BE2C (cell line): ENCODE measurements at regions not wholly inside any gene's neighbourhood (a gene's known extent, or its start where the extent isn't known, plus 50 kb on each side); places are given as distances from the start of the nearest gene placed in this dataset.
"Not testable (repeated sequence)": the region's sequence is repeated elsewhere in the genome, so short reads cannot be mapped to it uniquely, and the experiment has no call there.

Source experiments
- DNase-seq: peaks from one replicate; pipeline ENCODE4 v3.0.0-alpha.2; 2020
- H3K27me3 ChIP-seq: fragments of 250-450 bp; sonication (Bioruptor Pico); 2 replicates; pipeline ENCODE4 v1.5.1; 2020; ENCODE audit warnings: mild to moderate bottlenecking
- H3K36me3 ChIP-seq: fragments of 250-450 bp; sonication (Bioruptor Pico); 2 replicates; pipeline ENCODE4 v1.5.1; 2020; ENCODE audit warnings: mild to moderate bottlenecking
- H3K4me1 ChIP-seq: fragments of 250-450 bp; sonication (Bioruptor Pico); 2 replicates; pipeline ENCODE4 v1.5.1; 2020
- H3K4me3 ChIP-seq: 2 replicates; pipeline ENCODE4 v1.5.1; 2011; ENCODE audit warnings: low read depth, low read length
- H3K9me3 ChIP-seq: fragments of 250-450 bp; sonication (Bioruptor Pico); 2 replicates; pipeline ENCODE4 v1.5.1; 2020
- TF ChIP-seq, protein P1 (sequence below): IDR thresholded peaks from 2 replicates; pipeline ENCODE4 v1.5.1; 2012; ENCODE audit warnings: mild to moderate bottlenecking, low read depth, low read length

DNA sequence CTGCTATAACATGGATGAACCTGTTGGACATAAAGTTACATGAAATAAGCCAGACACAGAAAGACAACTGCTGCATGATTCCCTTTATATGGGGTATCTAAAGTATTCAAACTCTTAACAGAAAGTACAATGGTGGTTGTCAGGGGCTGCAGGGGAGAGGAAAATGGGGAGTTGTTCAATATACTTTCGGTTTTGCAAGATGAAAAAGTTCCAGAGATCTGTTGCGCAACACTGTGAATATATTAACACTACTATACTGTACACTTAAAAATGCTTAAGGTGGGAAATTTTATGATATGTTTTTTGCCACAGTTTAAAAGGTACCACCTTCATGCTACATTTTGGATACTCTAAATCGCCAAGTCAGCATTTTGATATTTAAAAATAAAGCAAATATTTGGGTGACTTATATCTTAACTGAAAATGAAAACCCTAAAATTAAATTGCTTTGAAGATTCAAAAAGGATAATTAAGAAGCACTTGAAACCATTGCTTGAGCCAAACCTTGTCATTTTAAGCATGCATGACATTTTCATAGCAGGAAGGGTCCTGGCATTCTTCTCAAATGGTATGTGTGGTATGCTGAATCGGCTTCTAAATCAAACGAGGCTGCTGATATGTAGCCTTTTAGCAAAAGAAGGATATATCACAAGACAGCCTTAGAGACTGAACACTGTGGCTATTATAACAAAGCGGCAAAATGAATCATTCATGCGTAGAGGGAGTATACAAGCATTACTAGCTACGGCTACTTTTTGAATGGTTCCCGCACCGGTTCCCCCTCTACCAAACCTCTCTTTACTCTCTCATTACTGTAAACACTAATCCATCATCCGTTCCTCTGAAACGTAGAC is 607.1 kb upstream of the DIPK2B start:
- Histone ChIP-seq H3K27me3 (no peaks in the 10 kb centered on the region), H3K9me3 (no peaks in the 10 kb centered on the region), H3K4me1 (no peaks in the 10 kb centered on the region), H3K4me3 (no peak overlapping the region), H3K36me3 (no peaks in the 10 kb centered on the region)
- DNase-seq = no peak
- TF ChIP-seq, protein P1, sequence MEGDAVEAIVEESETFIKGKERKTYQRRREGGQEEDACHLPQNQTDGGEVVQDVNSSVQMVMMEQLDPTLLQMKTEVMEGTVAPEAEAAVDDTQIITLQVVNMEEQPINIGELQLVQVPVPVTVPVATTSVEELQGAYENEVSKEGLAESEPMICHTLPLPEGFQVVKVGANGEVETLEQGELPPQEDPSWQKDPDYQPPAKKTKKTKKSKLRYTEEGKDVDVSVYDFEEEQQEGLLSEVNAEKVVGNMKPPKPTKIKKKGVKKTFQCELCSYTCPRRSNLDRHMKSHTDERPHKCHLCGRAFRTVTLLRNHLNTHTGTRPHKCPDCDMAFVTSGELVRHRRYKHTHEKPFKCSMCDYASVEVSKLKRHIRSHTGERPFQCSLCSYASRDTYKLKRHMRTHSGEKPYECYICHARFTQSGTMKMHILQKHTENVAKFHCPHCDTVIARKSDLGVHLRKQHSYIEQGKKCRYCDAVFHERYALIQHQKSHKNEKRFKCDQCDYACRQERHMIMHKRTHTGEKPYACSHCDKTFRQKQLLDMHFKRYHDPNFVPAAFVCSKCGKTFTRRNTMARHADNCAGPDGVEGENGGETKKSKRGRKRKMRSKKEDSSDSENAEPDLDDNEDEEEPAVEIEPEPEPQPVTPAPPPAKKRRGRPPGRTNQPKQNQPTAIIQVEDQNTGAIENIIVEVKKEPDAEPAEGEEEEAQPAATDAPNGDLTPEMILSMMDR = no peak

DNA sequence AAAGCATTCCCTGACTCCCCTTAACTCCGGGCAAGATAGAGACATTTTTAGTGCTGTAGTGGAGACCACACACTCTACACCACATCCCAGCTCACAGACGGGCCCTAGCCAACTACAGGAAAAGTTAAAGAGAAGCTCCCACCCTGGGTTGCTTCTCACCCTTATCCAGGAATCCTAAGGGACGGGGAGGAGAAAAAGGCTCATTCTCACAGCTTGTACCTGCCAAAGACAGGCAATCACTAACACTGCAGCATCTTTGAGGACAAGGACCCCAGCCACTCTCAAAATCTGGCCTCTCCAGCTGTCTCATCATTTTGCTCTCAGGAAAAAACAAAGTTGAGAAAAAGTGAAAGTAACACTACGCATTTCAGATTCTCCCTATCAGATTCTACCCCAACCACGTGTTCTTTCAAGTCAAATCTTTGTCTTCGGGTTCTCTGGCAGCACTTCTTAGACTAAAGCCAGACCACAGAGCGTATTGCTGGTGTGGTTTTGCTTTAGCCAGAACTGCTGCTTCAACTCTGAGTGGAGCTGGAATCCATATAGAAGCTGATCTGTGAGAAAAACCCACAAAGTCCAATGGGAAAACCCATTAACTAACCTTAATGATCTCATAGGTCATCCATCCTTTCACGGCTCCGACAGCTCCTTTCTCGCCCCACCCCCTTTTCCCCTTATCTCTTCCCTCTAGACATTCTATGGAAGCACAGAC is 605.9 kb upstream of the DIPK2B start:
- no peak for DNase-seq

DNA sequence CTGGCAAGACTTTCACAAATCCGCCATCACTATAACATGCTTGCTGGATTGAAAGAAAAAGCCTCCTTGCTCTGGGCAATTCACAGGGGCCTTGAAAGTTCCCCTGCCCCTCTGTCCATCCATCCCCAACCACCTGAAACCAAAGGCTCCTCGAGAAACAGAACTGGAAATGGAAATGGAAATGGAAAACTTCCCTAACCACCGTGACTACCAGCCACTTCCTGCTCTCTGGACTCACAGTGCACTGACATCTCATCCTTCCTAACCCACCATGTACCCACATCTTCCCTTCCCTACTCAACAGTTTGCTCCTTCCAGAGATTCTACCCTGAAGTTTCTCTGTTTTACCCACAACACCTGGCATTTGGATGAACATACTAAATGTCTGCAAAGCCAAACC is 603.6 kb upstream of the DIPK2B start:
- Histone ChIP-seq H3K36me3 (no peaks in the 10 kb centered on the region), H3K4me3 (no peak overlapping the region), H3K27me3 (no peaks in the 10 kb centered on the region), H3K4me1 (no peaks in the 10 kb centered on the region), H3K9me3 (no peaks in the 10 kb centered on the region)
- TF ChIP-seq, protein P1 = no peak
- no peak for DNase-seq

More for the DNA sequence above, 605.9 kb upstream of the DIPK2B start:
- Histone ChIP-seq H3K9me3 (no peaks in the 10 kb centered on the region), H3K4me3 (no peak overlapping the region), H3K4me1 (no peaks in the 10 kb centered on the region), H3K27me3 (no peaks in the 10 kb centered on the region), H3K36me3 (no peaks in the 10 kb centered on the region)
- TF ChIP-seq, protein P1 = no peak

DNA sequence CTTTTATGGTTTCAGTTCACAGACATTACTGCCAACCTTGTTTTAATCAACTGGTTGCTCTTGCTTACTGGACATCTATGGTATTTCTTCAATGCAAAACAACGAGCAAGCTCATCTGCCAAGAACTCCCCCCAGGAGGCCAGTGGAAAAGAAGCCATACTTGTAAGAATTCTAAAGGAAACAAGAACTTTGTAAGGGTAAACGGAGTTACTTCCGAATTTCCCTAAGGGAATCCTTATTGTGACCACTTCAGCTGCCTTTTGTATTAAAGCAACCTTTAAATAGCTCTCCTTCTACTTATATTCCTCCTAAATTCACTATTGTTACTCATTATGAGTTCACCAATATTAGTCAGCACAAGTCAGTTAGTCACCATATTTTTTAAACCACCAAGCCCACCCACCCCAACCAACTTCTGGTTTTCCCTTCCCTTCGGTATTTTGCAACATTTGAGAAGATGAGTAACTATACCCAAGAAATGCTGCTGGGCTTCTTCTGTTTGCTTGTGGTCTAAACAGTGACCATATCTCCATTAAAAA is 602.8 kb upstream of the DIPK2B start:
- DNase-seq = no peak
- Histone ChIP-seq H3K4me1 (no peaks in the 10 kb centered on the region), H3K4me3 (no peak overlapping the region), H3K9me3 (no peaks in the 10 kb centered on the region), H3K27me3 (no peaks in the 10 kb centered on the region), H3K36me3 (no peaks in the 10 kb centered on the region)
- TF ChIP-seq, protein P1 = no peak

DNA sequence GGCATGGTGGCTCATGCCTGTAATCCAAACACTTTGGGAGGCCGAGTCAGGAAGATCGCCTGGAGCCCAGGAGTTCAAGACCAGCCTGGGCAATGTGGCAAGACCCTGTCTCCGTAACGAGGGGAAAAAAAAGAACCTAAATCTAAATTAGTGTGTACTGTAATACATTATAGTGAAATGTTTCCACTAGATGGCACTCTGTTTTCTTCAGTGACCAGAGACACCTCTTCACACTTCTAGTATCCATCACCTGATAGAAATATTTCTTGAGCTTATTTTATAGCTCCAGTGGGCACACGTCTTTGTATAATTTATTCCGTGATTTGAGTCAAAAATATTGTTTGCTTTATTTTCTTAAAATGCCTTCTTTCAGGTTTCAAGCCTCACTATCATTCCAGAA is 600.9 kb upstream of the DIPK2B start:
- TF ChIP-seq, protein P1 = peak; percentile 19; the same call in 1 of the 2 replicates
- Histone ChIP-seq H3K4me3 (no peak overlapping the region), H3K4me1 (no peaks in the 10 kb centered on the region), H3K9me3 (no peaks in the 10 kb centered on the region), H3K27me3 (no peaks in the 10 kb centered on the region), H3K36me3 (no peaks in the 10 kb centered on the region)
- DNase-seq = no peak

DNA sequence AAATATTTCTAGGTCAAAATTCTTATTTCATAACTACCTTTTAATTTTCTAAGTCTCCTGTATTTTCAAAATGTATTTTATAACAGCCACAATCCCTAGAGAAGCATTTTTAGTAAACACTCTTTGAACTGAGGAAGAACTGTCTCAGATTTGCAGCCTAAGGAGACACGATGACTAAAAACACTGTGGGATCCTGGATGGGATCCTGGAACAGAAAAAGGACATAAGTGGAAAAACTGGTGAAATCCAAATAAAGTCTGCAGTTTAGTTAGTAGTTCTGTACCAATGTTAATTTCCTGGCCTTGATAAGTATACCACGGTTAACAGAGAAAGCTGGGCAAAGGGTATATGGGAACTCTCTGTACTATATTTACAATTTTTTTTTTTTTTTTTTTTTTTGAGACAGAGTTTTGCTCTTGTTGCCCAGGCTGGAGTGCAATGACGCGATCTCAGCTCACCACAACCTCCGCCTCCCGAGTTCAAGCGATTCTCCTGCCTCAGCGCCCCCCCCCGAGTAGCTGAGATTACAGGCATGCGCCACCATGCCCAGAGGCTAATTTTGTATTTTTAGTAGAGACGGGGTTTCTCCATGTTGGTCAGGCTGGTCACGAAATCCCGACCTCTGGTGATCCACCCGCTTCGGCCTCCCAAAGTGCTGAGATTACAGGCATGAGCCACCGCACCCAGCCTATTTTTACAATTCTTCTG is 600.2 kb upstream of the DIPK2B start:
- H3K9me3 ChIP-seq, DNase-seq, H3K4me1 ChIP-seq, H3K4me3 ChIP-seq, H3K36me3 ChIP-seq, H3K27me3 ChIP-seq: not testable (repeated sequence)
